ENCODE measurements at regions not wholly inside any gene's neighbourhood (a gene's known extent, or its start where the extent isn't known, plus 50 kb on each side); places are given as distances from the start of the nearest gene placed in this dataset.
"Not testable (repeated sequence)": the region's sequence is repeated elsewhere in the genome, so short reads cannot be mapped to it uniquely, and the experiment has no call there.

GRCh38 chr10:44267007-44267406, 117.9 kb downstream of the CXCL12 start:
- DNase-seq (ENCODE audit: low spot score), result no peak

- DNase-seq (ENCODE audit: low spot score), result no peak
These were observed 120.7 kb downstream of the CXCL12 start for GRCh38 chr10:44264244-44264643.

GRCh38 chr10:44263771-44264170, 121.1 kb downstream of the CXCL12 start:
- DNase-seq (ENCODE audit: low spot score), result peak; percentile 38

- DNase-seq (ENCODE audit: low spot score), result no peak
These were observed 122.2 kb downstream of the CXCL12 start for GRCh38 chr10:44262551-44263251.

- DNase-seq (ENCODE audit: low spot score), result peak; percentile 70
These were observed 123.0 kb downstream of the CXCL12 start for GRCh38 chr10:44261710-44262455.

GRCh38 chr10:44261296-44261695, 123.6 kb downstream of the CXCL12 start:
- DNase-seq (ENCODE audit: low spot score), result no peak

GRCh38 chr10:44260286-44260928, 124.5 kb downstream of the CXCL12 start:
- no peak for DNase-seq (ENCODE audit: low spot score)

GRCh38 chr10:44259090-44259874, 125.6 kb downstream of the CXCL12 start:
- no peak for DNase-seq (ENCODE audit: low spot score)

GRCh38 chr10:44258460-44259089, 126.3 kb downstream of the CXCL12 start:
- DNase-seq (ENCODE audit: low spot score), result no peak

- DNase-seq (ENCODE audit: low spot score), result no peak
These were observed 126.9 kb downstream of the CXCL12 start for GRCh38 chr10:44258019-44258418.

- DNase-seq (ENCODE audit: low spot score), result peak; percentile 81
These were observed 131.0 kb downstream of the CXCL12 start for GRCh38 chr10:44253769-44254462.

GRCh38 chr10:44252631-44253030, 132.3 kb downstream of the CXCL12 start:
- not testable (repeated sequence) for DNase-seq (ENCODE audit: low spot score)

GRCh38 chr10:44249933-44250332, 135.0 kb downstream of the CXCL12 start:
- not testable (repeated sequence) for DNase-seq (ENCODE audit: low spot score)

GRCh38 chr10:44249490-44249889, 135.4 kb downstream of the CXCL12 start:
- DNase-seq (ENCODE audit: low spot score), result no peak

GRCh38 chr10:44246700-44247099, 138.2 kb downstream of the CXCL12 start:
- DNase-seq (ENCODE audit: low spot score), result not testable (repeated sequence)

- not testable (repeated sequence) for DNase-seq (ENCODE audit: low spot score)
These were observed 138.6 kb downstream of the CXCL12 start for GRCh38 chr10:44246287-44246686.

- no peak for DNase-seq (ENCODE audit: low spot score)
These were observed 139.3 kb downstream of the CXCL12 start for GRCh38 chr10:44245601-44245938.

GRCh38 chr10:44244745-44245600, 139.9 kb downstream of the CXCL12 start:
- DNase-seq (ENCODE audit: low spot score), result no peak

GRCh38 chr10:44243851-44244510, 140.9 kb downstream of the CXCL12 start:
- no peak for DNase-seq (ENCODE audit: low spot score)

- no peak for DNase-seq (ENCODE audit: low spot score)
These were observed 142.1 kb downstream of the CXCL12 start for GRCh38 chr10:44242826-44243225.

All from AG08395 (cell line).